NCI-H2081 (cell line): ENCODE measurements at regions not wholly inside any gene's neighbourhood (a gene's known extent, or its start where the extent isn't known, plus 50 kb on each side); places are given as distances from the start of the nearest gene placed in this dataset.

Experiments
- DNase-seq, 2 experiments: peaks; one replicate each; lab custom pipeline; 2025; lab: John Stamatoyannopoulos, UW

DNA sequence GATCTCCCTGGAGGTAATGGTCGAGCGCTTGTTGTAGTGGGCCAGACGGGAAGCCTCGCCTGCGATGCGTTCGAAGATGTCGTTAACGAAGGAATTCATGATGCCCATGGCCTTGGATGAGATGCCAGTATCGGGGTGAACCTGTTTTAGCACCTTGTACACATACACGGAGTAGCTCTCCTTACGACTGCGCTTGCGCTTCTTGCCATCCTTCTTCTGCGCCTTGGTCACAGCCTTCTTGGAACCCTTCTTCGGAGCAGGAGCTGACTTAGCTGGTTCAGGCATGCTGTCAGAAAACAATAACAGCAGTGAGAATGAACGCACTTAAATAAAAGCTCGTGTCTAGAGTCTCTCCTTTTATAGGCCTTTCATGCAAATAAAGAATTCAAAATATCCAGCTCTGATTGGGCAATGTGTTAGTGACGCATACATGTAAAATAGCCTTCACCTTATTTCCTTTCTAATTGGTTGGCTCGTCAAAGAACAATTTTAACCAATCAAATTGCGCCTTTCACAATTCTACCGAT is 129.2 kb downstream of the HFE start:
- DNase-seq, result peak; percentile 65 to 86

- peak; percentile 68 to 84 for DNase-seq
Measured at GRCh38 chr6:26216886-26217713, 129.9 kb downstream of the HFE start.

DNA sequence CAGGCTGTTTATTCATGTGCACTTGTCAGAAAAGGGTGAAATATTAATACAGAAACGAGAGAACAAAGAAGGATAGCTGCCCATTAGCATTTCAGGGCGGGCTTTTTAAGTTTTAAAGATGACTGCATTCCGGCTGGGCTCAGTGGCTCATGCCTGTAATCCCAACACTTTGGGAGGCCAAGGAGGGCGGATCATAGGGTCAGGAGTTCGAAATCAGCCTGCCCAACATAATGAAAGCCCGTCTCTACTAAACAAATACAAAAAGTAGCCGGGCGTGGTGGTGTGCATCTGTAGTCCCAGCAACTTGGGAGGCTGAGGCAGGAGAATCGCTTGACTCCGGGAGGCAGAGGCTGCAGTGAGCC is 130.5 kb downstream of the HFE start:
- no peak for DNase-seq

DNA sequence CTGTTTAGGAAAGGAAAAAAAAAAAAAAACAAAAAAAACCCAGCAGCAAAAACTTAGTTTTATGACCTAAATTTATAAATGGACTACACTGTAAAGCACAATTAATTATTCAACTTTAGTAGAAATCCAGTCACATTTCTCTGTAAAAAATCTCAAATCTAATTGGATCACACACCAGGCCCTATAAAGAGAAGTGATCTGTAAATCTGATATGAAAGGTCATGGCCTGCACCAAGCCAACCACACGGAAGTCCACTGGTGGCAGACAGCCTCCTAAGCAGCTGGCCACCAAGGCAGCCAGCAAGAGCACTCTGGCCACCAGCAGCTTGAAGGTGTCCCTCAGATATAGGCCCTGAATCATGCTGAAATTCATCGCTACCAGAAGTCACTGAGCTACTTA is 131.6 kb downstream of the HFE start:
- no peak for DNase-seq

DNA sequence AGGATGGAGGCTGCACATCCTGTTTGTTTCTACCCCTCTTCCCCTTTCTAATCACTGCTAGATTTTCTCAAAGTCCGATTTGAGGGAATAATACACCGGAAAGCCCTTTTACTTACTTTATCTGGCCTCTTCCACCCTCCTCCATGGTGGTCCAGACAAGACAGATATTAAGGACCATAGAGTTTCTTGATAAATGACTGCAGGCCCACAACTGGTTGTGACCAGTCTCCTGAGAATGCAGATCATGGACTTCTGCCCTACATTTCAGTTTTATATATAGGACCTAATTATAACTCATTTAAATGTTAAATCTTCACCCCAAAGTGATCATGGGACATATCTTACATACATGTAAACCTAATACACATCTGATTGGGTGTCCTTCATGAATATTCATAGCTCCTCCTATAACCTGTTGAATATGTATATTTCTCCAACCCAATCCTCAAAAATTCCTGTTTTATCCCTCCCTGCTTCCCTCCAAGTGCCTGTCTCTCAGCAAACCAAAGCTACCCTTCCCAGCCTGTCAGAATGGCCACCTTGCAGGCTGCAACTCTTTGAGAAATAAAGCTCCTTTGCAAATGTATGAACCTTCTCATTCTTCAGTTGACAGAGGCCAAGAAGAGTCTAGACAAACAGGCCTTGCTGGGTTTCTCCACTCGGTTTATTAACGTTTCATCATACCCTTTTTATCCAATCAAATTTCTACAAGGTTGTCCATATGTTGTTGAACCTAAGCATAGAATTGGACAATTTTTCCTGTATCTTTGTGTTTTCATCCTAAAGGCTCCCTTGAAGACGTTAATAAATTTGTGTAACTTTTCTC is 133.1 kb downstream of the HFE start:
- DNase-seq, result no peak

DNA sequence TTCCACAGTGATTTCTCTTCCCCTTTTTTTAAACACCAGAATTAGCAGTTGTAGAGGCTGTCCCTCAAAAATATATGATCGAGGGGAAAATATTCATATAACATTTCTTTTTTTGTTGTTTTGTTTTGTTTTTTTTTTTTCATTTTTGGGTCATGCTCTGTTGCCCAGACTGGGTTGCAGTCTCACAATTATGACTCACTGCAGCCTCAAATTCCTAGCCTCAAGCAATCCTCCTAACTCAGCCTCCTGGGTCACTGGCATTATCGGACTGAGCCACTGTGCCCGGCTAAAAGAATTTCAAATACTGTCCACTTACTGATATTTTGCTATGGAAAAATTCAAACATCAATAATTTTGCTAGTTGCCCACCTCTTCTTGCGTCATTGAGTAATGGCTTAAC is 134.0 kb downstream of the HFE start:
- no peak for DNase-seq

DNA sequence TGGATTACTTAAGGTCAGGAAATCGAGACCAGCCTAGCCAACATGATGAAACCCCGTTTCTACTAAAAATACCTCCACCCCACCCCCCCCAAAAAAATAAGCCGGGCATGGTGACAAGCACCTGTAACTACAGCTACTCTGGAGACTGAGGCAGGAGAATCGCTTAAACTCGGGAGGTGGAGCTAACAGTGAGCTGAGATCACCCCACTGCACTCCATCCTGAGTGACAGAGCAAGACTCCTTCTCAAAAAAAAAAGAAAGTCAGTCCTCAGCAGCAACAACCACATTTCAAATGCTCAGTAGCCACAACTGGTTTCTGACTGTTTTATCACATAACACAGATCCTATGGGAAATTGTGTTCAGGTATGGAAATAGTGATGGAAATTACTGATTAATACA is 135.3 kb downstream of the HFE start:
- no peak for DNase-seq

DNA sequence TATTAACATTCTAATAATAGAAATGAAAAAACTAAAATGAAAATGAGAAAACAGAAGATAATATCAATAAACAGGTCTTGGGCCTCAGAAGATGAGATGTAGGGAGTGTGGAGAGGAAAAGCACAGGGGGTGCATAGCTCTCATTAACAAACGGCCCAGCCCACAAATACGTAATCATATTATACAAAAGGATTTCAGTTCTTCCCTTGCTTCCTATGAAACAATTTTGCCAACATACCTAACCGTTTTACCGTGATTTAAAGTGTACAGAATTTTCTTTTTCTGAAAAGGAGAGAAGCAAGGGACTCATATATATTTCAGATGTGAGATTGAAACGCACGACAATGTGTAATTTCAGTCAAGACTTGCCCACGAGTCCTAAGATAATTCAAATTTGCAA is 136.0 kb downstream of the HFE start:
- peak; percentile 42 to 69 for DNase-seq

DNA sequence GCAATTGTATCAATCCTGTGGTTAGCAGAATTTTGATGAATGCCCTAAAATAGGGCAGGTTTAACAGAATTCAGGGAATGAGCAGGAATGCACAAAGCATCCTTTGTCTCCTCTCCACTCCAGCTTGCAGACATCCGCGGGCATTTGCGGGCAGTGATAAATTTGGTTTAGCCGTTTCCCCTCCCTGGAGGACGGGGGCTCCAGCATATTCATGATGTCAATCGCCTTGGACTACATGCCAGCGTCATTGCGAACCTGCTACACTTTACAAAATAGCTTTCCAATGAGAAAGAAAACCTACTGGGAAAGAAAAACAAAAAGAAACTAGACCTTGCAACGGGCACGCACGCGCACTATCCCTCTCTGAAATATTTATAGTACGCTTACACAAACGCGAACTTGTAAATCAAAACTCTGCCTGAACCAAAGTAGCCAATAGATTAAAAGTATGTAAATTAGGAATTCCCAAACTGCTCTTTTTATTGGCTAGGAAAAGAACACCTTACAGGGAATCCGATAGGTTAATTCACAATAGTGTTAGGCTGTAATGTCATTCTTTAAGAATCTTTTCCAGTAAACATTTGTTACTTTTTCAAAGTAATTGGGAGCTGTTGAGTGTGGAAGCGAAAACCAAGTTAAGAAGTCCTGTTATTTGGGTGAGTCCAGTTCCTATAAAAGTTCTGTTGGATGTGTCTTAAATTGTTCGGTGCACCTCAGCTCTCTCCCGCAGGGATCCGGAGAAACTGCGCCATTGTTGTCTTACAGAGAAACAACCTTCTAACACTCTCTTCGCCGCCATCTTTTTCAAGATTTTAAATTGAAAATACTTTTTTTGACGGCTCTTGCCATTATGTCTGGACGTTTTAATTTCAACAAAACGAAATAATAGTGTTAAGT is 136.7 kb downstream of the HFE start:
- DNase-seq, result peak; percentile 76 to 92

- no peak for DNase-seq
Measured at GRCh38 chr6:26224547-26224912, 137.3 kb downstream of the HFE start.

DNA sequence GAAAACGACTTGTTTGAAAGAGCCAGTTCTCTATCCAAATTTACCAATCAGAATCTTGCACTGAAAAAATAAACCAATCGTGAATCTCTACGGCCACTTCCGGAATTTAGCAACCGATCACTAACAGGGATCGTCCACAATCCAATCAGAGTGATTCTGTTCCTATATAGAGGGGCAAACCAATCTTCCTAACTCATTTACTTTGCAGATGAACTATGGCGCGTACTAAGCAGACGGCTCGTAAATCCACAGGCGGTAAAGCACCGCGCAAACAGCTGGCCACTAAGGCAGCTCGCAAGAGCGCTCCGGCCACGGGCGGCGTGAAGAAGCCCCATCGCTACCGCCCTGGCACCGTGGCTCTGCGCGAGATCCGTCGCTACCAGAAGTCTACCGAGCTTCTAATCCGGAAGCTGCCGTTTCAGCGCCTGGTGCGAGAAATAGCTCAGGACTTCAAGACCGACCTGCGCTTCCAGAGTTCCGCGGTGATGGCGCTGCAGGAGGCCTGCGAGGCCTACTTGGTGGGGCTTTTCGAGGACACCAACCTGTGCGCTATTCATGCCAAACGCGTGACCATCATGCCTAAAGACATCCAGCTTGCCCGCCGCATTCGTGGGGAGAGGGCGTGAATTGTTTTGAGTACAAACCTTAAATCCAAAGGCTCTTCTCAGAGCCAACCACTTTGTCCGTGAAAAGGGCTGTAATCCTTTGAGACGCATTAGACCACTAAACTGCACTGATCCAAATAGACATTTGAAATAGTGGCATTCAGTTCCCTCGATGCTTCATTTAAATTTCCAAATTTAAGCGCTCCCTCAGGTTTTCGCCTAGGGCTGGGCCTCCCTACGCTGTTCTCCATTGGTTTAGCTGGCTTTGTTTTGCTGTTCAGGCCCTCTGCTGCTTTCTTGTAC is 138.0 kb downstream of the HFE start:
- no peak for DNase-seq

DNA sequence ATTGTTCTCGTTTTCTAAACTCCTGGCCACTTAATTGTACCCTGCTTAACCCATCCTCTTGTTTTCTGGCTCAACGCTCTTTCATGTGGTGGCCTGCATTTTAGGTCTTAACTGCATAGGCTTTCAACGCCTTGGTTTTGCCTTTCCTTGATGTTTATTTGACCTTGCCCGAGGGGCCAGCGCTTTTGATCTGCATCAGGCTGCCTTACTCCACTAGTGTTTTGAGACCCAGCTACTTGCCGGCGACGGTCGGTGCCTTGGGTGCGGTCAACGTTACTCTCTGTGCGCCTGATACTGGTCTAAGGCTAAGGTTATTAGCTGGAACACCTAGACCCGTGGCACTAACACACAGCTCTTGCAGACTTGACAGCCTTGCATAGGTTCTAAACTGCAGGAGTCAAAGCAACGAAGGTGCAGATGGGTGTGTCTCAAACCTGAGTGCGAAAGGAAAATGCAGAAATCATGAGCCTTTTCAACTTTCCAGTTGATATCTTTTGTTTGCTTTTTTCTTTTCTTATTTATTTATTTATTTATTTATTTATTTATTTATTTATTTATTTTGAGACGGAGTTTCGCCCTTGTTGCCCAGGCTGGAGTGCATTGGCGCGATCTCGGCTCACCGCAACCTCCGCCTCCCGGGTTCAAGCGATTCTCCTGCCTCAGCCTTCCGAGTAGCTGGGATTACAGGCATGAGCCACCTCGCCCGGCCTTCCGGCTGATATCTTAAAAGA is 138.8 kb downstream of the HFE start:
- DNase-seq, result no peak

GRCh38 chr6:26226579-26226967 is 138.4 kb upstream of the BTN3A2 start:
- no peak for DNase-seq

DNA sequence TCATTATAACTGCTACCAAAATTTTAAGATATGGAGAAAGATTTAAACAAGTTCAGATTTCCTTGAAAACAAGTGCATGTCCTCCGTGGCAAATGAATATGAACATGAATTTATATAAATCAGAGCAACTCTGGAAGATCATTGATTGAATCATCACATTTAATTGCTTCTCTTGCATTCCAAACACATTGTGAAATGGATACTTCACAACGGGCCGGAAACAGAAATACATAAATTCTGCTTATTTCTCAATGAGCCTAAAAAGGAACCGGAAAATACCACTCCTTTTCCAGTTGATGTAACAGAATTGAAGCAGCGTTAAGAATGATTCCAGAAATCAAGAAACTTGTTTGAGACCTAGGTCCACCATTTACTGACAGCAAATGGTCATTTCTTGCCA is 134.6 kb upstream of the BTN3A2 start:
- DNase-seq, result no peak

- DNase-seq, result no peak
Measured at GRCh38 chr6:26231006-26231587, 133.9 kb upstream of the BTN3A2 start.

DNA sequence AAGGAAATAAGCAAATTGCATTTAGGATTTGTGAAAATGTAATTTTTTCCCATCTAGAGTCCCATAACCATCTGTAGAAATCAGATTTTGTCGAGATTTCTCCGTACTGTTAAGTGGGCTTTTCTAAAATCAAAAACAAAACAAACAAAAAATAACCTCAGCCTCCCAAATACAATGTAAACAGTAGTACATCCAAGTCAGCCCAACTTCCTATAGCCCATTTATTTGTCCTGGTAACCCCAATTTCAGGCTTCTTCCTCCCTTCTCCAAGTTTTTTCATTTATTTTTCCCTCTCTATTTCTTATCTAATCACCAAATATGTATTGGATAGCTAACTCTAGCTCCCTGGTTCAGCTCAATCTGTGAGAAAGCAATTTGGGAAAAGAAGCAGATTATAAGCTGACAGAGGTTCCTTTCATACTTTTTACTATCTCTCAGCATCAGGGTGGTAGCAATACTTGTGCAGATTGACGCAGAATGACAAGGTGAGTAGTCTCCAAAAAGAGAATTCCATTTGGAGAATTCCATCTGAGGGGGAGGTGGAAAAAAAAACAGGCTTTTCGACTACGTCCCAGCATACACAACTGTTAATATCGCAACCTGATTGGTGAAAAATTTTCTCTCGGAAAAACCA is 132.6 kb upstream of the BTN3A2 start:
- DNase-seq, result no peak

DNA sequence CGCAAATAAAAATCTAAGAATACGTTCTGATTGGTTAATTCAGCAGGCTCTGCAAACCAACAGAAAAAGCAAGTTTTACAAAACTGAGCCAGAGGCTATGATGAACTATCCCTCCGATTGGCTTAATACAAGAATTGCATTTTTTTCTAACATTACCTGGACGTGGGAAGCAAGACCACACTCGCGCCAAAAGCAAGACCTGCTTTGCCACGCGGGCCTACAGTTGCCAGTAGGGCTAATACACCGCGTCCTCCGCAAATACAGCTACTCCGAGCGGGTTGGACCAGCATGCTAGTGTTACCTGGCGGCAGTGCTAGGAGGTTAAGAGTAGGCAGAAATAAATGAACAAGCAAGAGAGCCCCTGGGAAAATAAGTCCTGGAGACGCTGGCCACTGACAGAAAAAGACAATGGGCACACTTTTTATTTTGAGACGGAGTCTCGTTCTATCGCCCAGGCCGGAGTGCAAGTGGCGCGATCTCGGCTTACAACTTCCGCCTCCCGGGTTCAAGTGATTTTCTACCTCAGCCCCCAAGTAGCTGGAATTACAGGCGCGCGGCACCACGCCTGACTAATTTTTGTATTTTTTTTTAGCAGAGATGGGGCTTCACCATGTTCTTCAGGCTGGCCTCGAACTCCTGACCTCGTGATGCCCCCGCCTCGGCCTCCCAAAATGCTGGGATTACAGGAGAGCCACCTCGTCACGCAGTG is 131.9 kb upstream of the BTN3A2 start:
- no peak for DNase-seq

DNA sequence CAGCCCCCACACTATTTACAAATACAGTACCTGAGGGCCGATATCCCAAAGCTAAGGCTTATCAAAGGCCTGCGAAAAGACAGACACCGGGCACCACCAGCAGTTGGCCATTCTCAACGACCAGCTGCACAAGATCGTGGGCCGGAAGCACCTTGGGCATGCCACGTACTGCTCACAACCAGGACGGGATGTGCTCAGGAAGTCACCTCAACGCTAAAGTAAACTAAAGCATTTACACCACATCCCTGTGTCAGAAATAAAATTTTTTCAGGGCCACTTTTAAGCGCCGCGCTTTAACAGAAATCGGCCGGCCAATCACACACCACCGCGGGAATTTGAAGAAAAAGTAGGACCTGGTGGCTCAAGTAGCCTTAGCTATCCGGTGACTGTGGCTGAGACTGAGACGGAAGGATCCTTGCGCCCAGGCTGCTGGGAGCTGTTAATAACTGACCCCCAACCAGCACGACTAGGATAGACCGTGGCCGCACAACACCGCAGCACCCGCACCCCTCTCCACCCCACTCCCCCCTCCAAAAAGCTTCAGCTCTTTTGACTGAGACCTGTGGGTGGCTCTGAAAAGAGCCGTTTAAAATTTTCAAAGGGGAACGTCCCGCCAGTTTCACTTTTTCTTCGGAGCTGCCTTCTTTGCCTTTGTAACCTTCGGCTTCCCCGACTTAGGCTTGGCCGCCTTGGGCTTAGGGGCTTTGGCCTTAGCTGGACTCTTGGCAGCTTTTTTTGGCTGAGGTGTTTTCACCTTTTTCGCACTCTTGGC is 131.2 kb upstream of the BTN3A2 start:
- DNase-seq, result no peak
